Colonic mucosa (tissue), 4 donors: ENCODE measurements at regions not wholly inside any gene's neighbourhood (a gene's known extent, or its start where the extent isn't known, plus 50 kb on each side); places are given as distances from the start of the nearest gene placed in this dataset.

ENCODE experiments used
- DNase-seq: peaks from one replicate; pipeline ENCODE4 v3.0.0-alpha.2; 2020
- H3K27ac ChIP-seq: fragments of 200-600 bp; one replicate; pipeline ENCODE4 v1.8.0; 2021
- H3K27me3 ChIP-seq: fragments of 200-600 bp; one replicate; pipeline ENCODE4 v1.8.0; 2021
- H3K36me3 ChIP-seq: fragments of 200-600 bp; one replicate; pipeline ENCODE4 v1.8.0; 2021
- H3K4me1 ChIP-seq: fragments of 200-600 bp; one replicate; pipeline ENCODE4 v1.8.0; 2021; ENCODE audit warnings: mild to moderate bottlenecking
- H3K4me3 ChIP-seq: fragments of 200-600 bp; one replicate; pipeline ENCODE4 v1.8.0; 2021
- H3K9ac ChIP-seq, 2 donors: one replicate each; pipeline ENCODE4 v1.7.0; 2013; ENCODE audit warnings: control low read depth in 2 of 2, low read depth in 2 of 2, low read length in 2 of 2
- H3K9me3 ChIP-seq: fragments of 200-600 bp; one replicate; pipeline ENCODE4 v1.8.0; 2021
- CTCF ChIP-seq: fragments of 200-600 bp; IDR thresholded peaks from one replicate; pipeline ENCODE4 v1.8.0; 2022; ENCODE audit warnings: antibody characterized with exemption, mild to moderate bottlenecking
- intact Hi-C: fragments of 100-400 bp; cut with DNase I; formaldehyde crosslinking; loops from one replicate; pipeline ENCODE4 v1.14.1; 2022
- donor health status: healthy.
- donor health status: DM: no; HTN: no; CAD: no.
- donor health status: DM: no; HTN: no; CAD: no.

- Histone ChIP-seq H3K9ac (no peak overlapping the region), H3K27me3 (no peaks in the 10 kb centered on the region), H3K27ac (no peak overlapping the region), H3K4me1 (no peaks in the 10 kb centered on the region), H3K36me3 (no peaks in the 10 kb centered on the region), H3K9me3 (no peaks in the 10 kb centered on the region), H3K4me3 (no peak overlapping the region)
- DNase-seq = no peak
- TF ChIP-seq CTCF = no peak
- intact Hi-C loops = no loop called here
Observed at GRCh38 chr2:16537347-16537746, 128.3 kb downstream of the CYRIA start.

- TF ChIP-seq CTCF = no peak
- H3K27me3 ChIP-seq = no peaks in the 10 kb centered on the region
- H3K9ac ChIP-seq = no peak overlapping the region
- H3K4me1 ChIP-seq = no peaks in the 10 kb centered on the region
- intact Hi-C loops = no loop called here
- DNase-seq = no peak
- no peaks in the 10 kb centered on the region for H3K36me3 ChIP-seq
- no peak overlapping the region for H3K27ac ChIP-seq
- H3K4me3 ChIP-seq = no peak overlapping the region
- no peaks in the 10 kb centered on the region for H3K9me3 ChIP-seq
Observed at GRCh38 chr2:16526193-16526592, 139.4 kb downstream of the CYRIA start.

GRCh38 chr2:16525265-16525887 lies 140.3 kb downstream of the CYRIA start:
- H3K9me3 ChIP-seq = no peaks in the 10 kb centered on the region
- intact Hi-C loops = no loop called here
- no peak overlapping the region for H3K9ac ChIP-seq
- no peaks in the 10 kb centered on the region for H3K27me3 ChIP-seq
- H3K4me3 ChIP-seq = no peak overlapping the region
- peak; percentile 34 for DNase-seq
- H3K4me1 ChIP-seq = no peaks in the 10 kb centered on the region
- peak; percentile 50 for TF ChIP-seq CTCF
- H3K27ac ChIP-seq = no peak overlapping the region
- H3K36me3 ChIP-seq = no peaks in the 10 kb centered on the region

- no peaks in the 10 kb centered on the region for H3K4me1 ChIP-seq
- no peak overlapping the region for H3K27ac ChIP-seq
- no peak for DNase-seq
- no peak overlapping the region for H3K9ac ChIP-seq
- no peaks in the 10 kb centered on the region for H3K27me3 ChIP-seq
- intact Hi-C loops = no loop called here
- TF ChIP-seq CTCF = no peak
- H3K36me3 ChIP-seq = no peaks in the 10 kb centered on the region
- H3K4me3 ChIP-seq = no peak overlapping the region
- H3K9me3 ChIP-seq = no peaks in the 10 kb centered on the region
Observed at GRCh38 chr2:16523711-16524110, 141.9 kb downstream of the CYRIA start.

- Histone ChIP-seq H3K36me3 (no peaks in the 10 kb centered on the region), H3K4me1 (no peaks in the 10 kb centered on the region), H3K4me3 (no peak overlapping the region), H3K9me3 (no peaks in the 10 kb centered on the region), H3K9ac (no peak overlapping the region), H3K27me3 (no peaks in the 10 kb centered on the region), H3K27ac (no peak overlapping the region)
- intact Hi-C loops = no loop called here
- TF ChIP-seq CTCF = no peak
- no peak for DNase-seq
Observed at GRCh38 chr2:16522031-16522831, 143.4 kb downstream of the CYRIA start.
